GM21576 (cell line): ENCODE measurements at regions not wholly inside any gene's neighbourhood (a gene's known extent, or its start where the extent isn't known, plus 50 kb on each side); places are given as distances from the start of the nearest gene placed in this dataset.
"Not testable (repeated sequence)": the region's sequence is repeated elsewhere in the genome, so short reads cannot be mapped to it uniquely, and the experiment has no call there.

Experiments
- ATAC-seq: cut with Tn5 transposase; IDR thresholded peaks from one replicate; pipeline ENCODE4 v1.9.1; 2021; ENCODE audit warnings: mild to moderate bottlenecking, moderate library complexity; ENCODE audit not compliant: unreplicated experiment

DNA sequence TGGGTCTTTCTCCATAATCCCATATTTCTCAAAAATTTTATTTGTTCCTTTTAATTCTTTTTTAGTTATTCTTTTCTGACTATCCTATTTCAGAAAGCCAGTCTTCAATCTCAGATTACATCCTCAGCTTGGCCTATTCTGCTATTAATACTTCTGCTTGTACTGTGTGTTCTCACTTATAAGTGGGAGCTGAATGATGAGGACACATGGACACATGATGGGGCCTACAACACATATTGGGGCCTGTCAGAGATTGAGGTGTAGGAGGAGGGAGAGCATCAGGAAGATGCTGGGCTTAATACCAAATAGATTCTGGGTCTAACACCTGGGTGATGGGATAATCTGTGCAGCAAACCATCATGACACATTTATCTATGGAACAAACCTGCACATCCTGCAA is 82.3 kb downstream of the MAGEE1 start:
- no peak for ATAC-seq

DNA sequence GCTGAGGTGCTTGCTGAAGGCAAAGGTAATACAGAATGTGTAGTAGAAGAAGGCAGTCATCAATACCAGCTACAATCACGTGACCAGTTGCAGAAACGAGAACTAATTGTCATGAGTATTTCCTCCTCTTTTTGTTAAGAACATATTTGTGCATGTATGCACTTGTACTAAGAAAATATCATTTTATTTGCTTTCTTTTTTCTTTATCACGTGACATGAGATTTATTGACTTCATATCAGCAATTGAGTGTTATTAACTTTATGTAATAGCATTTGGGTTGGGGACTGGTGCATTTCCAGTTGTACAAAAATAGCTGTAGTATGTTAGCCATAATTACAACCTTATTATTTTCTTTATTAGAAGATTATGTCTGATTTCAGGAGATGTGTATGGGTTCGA is 90.0 kb downstream of the MAGEE1 start:
- ATAC-seq: no peak

DNA sequence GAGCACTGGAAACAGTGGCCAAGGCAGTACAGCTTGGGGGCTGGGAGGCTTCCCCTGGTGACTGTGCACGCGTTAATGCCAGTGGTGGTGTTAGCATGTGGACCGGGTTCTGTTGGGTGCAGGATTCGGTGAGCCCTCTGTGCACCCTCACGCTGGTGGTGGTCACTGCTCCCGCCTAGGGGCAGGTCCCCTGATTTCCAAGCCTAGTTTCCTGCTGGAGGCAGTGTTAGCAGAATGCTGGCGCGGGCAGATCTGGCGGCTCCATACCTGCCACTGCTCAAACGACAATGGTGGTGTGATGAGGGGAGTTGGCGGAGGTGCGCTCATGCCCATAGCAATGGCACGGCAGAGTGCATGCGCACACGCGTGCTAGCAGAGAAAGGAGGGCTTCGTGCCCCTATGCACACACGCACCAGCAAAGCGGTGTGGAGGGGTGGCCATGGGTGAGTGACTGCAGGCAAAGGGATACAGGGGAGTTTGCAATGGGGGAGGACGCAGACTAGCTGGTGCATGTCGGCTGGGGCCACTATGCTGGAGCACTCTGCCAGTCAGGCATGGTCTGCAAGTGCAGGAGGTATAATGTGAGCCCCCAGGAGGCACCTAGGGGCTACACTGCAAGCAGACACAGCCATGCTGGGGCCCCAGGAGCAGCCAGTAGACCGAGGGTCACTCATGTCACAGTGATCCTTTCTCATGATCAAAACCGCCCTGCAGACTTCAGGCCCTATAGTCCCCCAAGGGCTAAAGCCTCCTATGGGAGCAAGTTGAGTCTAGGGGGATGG is 93.0 kb downstream of the MAGEE1 start:
- ATAC-seq: no peak

DNA sequence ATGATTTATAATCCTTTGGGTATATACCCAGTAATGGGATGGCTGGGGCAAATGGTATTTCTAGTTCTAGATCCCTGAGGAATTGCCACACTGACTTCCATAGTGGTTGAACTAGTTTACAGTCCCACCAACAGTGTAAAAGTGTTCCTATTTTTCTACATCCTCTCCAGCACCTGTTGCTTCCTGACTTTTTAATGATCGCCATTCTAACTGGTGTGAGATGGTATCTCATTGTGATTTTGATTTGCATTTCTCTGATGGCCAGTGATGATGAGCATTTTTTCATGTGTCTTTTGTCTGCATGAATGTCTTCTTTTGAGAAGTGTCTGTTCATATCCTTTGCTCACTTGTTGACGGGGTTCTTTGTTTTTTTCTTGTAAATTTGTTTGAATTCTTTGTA is 108.2 kb downstream of the MAGEE1 start:
- not testable (repeated sequence) for ATAC-seq

DNA sequence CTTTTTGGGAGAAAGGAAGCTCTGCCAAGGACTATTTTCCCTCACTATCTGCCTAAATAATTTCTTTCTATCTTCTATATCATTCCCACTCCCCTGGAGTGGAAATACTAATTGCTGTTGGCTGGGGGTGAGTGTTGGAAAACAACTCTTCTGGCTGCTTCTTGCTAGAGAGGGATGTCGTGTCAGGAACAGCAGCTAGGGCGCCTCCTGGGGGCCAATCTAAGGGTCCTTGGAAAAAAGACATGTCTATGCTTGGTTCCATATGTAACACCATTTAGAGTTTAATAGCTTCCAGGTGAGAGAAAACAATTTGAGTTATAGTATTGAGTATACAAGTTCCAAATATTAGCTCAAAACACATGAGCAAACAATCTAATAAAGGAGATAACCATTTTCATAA is 111.3 kb downstream of the MAGEE1 start:
- no peak for ATAC-seq

DNA sequence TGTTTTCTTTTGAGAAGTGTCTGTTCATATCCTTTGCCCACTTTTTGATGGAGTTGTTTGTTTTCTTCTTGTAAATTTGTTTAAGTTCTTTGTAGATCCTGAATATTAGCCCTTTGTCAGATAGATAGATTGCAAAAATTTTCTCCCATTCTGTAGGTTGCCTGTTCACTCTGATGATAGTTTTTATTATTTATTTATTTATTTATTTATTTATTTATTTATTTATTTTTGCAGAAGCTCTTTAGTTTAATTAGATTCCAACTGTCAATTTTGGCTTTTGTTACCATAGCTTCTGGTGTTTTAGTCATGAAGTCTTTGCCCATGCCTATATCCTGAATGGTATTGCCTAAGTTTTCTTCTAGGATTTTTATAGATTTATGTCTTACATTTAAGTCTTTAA is 115.9 kb downstream of the MAGEE1 start:
- not testable (repeated sequence) for ATAC-seq

DNA sequence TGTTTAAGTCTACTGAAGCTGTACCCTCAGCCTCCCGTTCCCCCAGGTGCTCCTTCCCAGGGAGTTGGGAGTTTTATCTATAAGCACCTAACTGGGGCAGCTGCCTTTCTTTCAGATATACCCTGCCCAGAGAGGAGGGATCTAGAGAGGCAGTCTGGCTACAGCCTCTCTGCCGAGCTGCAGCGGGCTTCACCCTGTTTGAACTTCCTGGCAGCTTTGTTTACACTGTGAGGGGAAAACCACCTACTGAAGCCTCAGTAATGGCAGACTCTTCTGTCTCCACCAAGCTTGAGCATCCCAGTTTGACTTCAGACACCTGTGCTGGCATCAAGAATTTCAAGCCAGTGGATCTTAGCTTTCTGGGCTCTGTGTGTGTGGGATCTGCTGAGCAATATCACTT is 122.5 kb downstream of the MAGEE1 start:
- ATAC-seq: no peak

DNA sequence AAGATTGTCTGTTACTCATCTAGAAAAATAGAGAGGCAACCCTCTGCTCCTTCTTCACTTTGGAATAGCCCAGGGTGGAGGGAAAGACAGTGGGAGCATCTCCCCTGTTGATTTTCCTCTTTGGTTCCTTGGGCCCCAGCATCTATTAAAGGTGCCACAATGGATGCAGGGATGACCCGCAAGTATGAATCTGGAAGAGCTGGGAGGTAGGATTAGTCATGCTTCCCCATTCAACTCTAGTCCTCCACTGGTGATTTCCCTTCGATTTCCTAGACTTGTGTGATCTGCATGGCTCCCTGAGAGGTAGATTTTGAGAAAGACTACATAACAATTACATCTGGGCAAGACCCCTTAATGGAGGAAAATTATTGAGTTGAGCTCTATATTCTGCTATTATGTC is 127.8 kb downstream of the MAGEE1 start:
- ATAC-seq: no peak

DNA sequence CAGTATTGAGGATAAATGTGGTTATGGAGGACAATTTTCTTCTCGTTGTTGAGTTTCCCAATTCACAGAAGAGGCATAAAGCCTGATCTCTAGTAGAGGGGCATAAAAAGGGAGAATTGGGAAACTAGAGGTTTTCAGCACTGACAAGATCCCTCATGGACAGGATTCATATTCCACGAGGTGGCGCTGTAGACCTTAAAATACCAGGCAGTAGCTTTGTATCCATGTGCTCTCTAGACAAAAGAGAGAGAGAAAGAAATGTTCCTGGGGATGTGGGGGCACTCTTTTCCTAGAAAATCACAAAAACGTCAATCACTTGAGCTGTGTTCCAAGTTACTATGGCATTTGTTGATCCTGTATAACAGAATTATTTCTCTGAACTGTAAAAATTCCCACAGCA is 128.3 kb downstream of the MAGEE1 start:
- no peak for ATAC-seq

DNA sequence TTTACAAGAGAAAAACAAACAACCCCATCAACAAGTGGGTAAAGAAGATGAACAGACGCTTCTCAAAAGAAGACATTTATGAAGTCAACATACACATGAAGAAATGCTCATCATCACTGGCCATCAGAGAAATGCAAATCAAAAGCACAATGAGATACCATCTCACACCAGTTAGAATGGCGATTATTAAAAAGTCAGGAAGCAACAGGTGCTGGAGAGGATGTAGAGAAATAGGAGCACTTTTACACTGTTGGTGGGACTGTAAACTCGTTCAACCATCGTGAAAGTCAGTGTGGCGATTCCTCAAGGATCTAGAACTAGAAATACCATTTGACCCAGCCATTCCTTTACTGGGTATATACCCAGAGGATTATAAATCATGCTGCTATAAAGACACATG is 137.3 kb downstream of the MAGEE1 start:
- ATAC-seq: not testable (repeated sequence)

DNA sequence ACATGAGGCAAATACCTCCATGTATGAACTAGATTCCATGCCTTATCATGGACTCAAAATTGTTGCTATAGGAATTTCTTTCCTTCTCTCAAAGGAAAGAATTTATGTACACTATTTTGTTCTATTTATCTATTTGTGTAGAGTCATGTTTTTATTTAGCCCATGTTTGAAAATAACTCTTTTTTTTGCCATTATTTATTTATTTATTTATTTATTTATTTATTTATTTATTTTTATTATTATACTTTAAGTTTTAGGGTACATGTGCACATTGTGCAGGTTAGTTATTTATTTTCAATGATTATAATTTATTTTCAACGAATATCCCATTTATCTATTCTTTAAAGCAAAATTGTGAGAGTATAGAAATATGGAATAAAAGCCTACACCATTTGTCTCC is 177.9 kb downstream of the MAGEE1 start:
- ATAC-seq: no peak

DNA sequence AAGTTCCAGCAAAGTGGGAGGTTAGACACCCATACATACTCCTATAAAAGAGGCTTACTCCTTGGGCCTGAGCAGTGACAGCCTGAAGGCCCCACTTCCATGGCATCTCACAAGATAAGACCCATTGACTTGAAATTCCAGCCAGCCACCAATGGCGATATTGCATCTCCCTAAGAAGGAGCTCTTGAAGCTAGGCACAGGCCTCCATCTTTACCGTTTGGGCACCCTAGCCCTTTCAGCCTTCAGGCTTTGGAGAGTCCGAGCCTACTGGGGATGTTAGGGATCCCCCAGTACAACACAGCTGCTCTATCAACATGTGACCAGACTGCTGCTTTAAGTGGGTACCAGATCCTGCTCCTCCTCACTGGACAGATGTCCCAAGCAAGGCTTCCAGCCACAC is 189.5 kb downstream of the MAGEE1 start:
- ATAC-seq: no peak

DNA sequence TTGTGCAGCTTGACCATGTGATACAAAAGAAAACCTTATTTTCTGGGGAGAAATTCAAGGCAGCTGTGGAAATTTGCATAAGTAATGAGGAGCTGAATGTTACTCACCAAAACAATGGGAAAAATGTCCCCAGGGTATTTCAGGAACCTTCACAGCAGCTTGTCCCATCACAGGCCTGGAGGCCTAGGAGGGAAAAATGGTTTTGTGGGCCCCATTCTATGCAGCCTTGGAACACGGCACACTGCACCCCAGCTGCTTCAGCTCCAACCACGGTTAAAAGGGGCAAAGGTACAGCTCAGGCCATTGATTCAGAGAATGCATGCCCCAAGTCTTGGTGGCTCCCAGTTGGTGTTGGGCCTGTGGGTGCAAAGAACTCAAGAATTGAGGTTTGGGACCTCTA is 216.1 kb downstream of the MAGEE1 start:
- ATAC-seq: no peak

DNA sequence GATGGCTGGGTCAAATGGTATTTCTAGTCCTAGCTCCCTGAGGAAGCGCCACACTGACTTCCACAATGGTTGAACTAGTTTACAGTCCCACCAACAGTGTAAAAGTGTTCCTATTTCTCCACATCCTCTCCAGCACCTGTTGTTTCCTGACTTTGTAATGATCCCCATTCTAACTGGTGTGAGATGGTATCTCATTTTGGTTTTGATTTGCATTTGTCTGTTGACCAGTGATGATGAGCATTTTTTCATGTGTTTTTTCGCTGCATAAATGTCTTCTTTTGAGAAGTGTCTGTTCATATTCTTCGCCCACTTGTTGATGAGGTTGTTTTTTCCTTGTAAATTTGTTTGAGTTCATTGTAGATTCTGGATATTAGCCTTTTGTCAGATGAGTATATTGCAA is 223.9 kb downstream of the MAGEE1 start:
- not testable (repeated sequence) for ATAC-seq

DNA sequence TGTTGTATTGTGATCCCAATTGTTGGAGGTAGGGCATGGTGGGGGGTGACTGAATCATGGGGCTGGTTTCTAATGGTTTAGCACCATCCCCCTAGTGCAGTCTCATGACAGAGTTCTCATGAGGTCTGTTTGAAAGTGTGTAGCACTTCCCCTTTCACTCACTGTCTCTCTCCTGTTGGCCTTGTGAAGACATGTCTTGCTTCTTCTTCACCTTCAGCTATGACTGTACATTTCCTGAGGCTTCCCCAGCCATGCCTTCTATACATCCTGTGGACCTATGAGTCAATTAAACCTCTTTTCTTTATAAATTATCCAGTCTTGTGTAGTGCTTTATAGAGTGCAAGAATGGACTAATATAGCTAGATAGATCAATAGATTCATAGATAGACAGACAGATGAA is 230.0 kb downstream of the MAGEE1 start:
- peak; percentile 78 for ATAC-seq
